T47D (cell line): ENCODE measurements at regions not wholly inside any gene's neighbourhood (a gene's known extent, or its start where the extent isn't known, plus 50 kb on each side); places are given as distances from the start of the nearest gene placed in this dataset.

Experiments
- DNase-seq, 2 experiments: peaks; one replicate each; pipeline versions ENCODE4 v3.0.0 to v3.0.0-alpha.2; 2011 to 2012; ENCODE audit warnings: low read depth in 1 of 2, low spot score in 1 of 2
- JUND ChIP-seq: IDR thresholded peaks from 2 replicates; pipeline ENCODE4 v1.6.1; 2012; ENCODE audit warnings: low read depth
- in situ Hi-C: cut with HindIII; loops from 2 replicates; pipeline ENCODE4 v1.10.0; 2016; ENCODE audit warnings: low sequenced_read_pairs, low pct_unique_long_range_greater_than_20kb

GRCh38 chr20:40558212-40558611 is 130.8 kb downstream of the MAFB start:
- no peak for DNase-seq
- in situ Hi-C loops = no loop called here
- no peak for TF ChIP-seq JUND

GRCh38 chr20:40551125-40551530 is 137.9 kb downstream of the MAFB start:
- TF ChIP-seq JUND = no peak
- in situ Hi-C loops = no loop called here
- DNase-seq = no peak

GRCh38 chr20:40547483-40548091 is 141.4 kb downstream of the MAFB start:
- TF ChIP-seq JUND = no peak
- in situ Hi-C loops = no loop called here
- DNase-seq = no peak

DNA sequence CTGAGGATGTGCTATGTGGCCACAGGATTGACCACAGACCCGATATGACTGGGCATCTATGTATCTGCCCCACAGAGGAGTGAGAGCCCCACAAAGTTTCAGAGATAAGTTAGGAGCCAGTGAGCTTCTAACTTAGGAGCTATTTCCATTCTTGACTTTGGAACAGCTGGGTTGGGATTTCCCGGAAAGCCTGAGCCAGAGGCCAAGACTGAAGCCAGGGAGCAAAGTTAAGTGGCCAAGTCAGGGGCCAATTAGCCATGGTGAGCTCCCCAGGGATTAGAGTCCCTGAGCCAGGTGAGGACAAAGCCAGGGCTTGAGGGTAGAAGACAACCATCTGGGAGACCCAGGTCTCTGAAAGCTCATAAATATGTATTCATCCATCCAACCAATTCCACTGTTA is 143.6 kb downstream of the MAFB start:
- in situ Hi-C loops = no loop called here
- no peak for TF ChIP-seq JUND
- DNase-seq = no peak

GRCh38 chr20:40542065-40542464 is 147.0 kb downstream of the MAFB start:
- no peak for DNase-seq
- TF ChIP-seq JUND = no peak
- in situ Hi-C loops = no loop called here

GRCh38 chr20:40540166-40540565 is 148.9 kb downstream of the MAFB start:
- no peak for DNase-seq
- in situ Hi-C loops = no loop called here
- TF ChIP-seq JUND = no peak

- no peak for DNase-seq
- in situ Hi-C loops = no loop called here
Measured at GRCh38 chr20:40538131-40538530, 150.9 kb downstream of the MAFB start.

GRCh38 chr20:40536808-40537207 is 152.2 kb downstream of the MAFB start:
- in situ Hi-C loops = no loop called here
- no peak for DNase-seq
- TF ChIP-seq JUND = no peak

More at GRCh38 chr20:40538131-40538530, 150.9 kb downstream of the MAFB start:
- TF ChIP-seq JUND = no peak

- TF ChIP-seq JUND = no peak
- in situ Hi-C loops = no loop called here
- DNase-seq = no peak
Measured at GRCh38 chr20:40535816-40536215, 153.2 kb downstream of the MAFB start.

DNA sequence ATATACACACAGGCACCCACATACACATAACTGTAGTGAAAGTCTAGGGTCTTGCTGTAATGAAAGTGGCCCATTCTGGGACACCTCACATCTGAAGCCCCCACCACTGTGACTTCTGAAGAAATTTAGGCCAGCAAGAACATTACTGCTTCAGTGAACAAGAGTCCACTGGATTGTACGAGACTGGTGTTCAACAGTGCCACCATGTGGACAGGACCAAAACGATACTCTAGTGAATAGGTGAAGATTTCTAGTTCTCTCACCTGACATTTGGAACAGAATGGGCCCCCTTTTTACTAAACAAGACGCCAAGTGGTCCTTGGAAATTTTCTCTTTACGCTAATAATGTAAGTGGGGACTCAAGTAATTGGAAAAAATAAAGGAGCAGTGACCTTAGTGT is 156.9 kb downstream of the MAFB start:
- DNase-seq = peak in 1 of 2 experiments; percentile 75
- TF ChIP-seq JUND = no peak
- in situ Hi-C loops = no loop called here

- no peak for TF ChIP-seq JUND
- in situ Hi-C loops = no loop called here
- no peak for DNase-seq
Measured at GRCh38 chr20:40525351-40525750, 163.7 kb downstream of the MAFB start.

- in situ Hi-C loops = no loop called here
- no peak for TF ChIP-seq JUND
- DNase-seq = no peak
Measured at GRCh38 chr20:40524071-40524470, 165.0 kb downstream of the MAFB start.

DNA sequence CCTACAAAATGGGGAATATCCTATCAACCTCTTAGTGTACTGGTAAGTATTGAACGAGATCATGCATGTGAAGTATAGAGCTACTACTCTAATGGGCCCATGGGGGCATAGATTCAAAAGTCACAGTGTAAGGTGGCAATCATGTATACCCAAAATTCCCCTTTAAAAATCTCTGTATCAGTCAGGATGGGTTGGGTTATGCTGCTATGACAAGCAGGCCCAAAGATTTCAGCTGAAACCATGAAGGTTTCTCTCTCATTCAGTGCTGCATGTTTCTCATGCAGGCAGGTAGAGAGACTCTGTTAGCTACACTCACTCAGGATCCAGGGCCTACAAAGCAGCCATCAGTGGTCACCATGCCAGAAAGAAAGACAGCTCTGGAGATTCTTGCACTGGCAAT is 166.6 kb downstream of the MAFB start:
- DNase-seq = no peak
- TF ChIP-seq JUND = no peak
- in situ Hi-C loops = no loop called here

DNA sequence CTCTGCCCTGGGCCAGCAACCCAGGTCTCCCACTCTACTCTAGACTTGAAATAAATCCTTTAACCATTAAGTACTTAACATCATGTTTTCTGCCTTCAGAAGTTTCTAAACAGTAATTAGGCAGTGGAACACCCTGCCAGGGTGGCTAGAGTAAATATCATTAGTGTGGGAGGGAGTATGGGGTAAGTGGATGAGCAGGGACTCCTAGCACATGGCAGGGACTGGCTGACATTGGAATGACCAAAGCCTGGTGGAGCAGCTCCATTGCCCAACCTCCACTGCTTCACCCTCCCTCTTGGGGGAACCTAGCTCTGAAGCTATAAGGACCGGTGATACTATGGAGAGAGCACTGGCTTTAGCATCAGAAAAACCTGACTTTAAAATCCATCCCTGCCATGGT is 167.1 kb downstream of the MAFB start:
- TF ChIP-seq JUND = no peak
- no peak for DNase-seq
- in situ Hi-C loops = no loop called here

- in situ Hi-C loops = no loop called here
- DNase-seq = no peak
- TF ChIP-seq JUND = no peak
Measured at GRCh38 chr20:40519918-40520317, 169.1 kb downstream of the MAFB start.
